GM21423 (cell line): ENCODE measurements at regions not wholly inside any gene's neighbourhood (a gene's known extent, or its start where the extent isn't known, plus 50 kb on each side); places are given as distances from the start of the nearest gene placed in this dataset.

ENCODE experiments used
- ATAC-seq: cut with Tn5 transposase; IDR thresholded peaks from one replicate; pipeline ENCODE4 v1.9.1; 2021; ENCODE audit warnings: mild to moderate bottlenecking, moderate library complexity; ENCODE audit not compliant: unreplicated experiment

DNA sequence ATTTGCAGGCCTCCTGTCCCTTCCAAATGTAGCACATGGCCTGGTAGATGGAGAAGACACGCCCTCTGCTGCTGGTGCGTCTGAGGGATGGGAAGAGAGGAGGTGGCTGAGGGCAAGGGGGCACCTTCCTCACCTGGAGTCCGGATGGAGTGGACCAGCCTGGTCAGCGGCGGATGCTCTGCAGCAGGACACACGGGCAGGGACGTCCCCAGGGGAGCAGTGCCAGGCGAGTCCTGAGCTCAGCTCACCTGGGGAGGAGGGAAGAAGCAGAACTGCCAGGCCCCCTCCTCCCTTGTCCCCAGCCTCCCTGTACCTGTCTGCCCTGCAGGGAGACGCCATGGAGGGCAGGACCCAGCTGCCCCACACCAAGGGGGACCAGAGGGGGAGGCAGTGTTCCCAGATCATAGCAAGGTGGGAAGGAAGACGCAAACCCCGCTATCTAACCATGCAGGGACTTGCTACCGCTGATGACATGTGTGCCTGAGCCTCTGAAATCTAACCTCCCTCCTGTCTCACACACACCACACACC lies 1495.9 kb downstream of the BRD1 start:
- no peak for ATAC-seq

DNA sequence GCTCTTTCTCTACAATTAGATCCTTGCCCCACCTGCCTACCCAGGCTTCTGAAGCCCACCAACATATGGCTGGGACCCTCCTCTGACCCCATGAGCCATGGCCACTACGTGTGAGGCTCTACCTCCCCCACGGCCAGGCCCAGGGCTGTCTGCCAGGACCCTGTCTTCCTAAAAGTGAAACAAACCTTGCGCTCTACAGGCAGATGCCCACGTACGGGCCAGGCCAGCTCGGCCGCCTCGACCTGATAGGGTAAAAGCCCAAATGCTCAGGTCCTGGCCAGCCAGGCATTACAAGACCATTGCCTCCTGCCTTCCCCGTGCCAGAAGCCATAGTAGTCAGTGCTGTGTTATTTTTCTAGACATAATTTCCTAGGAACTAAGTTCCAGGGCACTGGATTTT lies 1496.4 kb downstream of the BRD1 start:
- ATAC-seq, result no peak

DNA sequence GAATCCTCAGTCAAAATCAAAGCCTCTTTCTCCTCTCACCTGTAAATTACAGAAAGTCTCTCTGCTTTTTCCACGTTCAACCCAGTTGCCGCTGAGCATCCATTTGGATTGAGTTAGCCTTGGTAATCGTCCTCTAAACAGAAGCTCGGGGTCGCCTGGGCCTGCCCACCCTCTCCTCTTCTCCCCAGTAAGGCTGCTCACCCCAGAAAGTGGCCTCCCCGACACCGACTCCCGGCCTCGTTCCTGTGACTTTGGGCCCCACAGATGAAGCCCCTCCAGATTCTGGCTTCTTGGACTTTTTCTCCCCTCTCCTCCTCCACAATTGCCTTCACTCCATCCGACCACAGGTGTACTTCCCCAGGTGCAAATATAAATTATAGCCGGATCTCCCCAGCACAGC lies 1500.0 kb downstream of the BRD1 start:
- ATAC-seq, result no peak

DNA sequence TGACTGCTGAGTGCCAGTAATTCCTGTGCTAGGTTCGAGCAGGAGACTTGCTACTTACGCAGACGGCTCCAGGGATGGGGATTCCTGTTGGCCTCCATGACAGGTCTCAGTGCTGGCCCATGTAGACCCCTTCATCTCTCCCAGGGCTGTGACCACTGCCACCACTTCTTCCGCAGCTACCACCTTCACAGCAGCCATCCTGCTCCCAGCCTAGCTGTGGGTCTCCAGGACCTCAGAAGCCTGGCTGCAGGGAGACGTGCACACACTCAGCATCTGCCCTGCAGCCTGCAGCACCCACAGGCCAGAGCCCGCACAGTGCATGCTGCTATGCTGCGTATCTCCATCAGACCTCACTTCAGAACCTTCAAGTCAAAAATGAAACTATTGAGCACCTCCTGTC lies 1503.9 kb downstream of the BRD1 start:
- no peak for ATAC-seq

DNA sequence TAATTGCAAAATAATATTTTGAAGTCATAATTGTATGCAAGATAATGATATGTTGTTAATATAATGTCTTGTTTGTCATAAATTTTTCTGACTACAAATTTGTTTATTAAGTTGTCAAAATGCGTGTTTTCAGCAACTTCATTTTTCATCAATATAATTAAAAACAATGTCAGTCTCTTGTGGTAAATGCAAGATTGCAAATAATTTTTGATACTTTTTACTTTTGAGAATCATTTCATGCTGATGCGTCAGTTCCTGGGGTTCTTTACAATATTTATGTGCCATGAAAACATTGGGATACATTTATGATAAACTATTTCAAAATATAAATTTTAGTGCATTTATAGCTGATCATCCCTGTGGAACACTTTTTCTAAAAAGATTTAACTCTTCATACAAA lies 1504.8 kb downstream of the BRD1 start:
- no peak for ATAC-seq

DNA sequence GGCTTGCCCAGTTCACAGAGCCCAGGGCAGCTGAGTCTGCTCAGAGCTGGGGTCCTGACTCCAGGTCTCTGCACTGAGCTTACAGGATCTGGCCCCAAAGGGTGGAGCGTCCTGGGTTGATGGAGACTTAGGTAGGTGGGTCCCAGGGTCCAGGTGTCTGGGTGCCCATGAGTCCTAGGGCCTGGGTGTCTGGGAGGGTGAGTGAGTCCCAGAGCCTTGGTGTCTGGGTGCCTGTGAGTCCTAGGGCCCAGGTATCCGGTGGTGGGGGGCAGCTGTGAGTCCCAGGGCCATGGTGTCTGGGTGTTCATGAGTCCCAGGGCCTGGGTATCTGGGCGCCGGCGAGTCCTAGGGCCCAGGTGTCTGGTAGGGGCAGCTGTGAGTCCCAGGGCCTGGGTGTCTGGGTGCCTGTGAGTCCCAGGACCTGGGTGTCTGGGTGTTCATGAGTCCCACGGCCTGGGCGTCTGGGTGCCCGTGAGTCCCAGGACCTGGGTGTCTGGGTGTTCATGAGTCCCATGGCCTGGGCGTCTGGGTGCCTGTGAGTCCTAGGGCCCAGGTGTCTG lies 1505.6 kb downstream of the BRD1 start:
- ATAC-seq, result no peak

DNA sequence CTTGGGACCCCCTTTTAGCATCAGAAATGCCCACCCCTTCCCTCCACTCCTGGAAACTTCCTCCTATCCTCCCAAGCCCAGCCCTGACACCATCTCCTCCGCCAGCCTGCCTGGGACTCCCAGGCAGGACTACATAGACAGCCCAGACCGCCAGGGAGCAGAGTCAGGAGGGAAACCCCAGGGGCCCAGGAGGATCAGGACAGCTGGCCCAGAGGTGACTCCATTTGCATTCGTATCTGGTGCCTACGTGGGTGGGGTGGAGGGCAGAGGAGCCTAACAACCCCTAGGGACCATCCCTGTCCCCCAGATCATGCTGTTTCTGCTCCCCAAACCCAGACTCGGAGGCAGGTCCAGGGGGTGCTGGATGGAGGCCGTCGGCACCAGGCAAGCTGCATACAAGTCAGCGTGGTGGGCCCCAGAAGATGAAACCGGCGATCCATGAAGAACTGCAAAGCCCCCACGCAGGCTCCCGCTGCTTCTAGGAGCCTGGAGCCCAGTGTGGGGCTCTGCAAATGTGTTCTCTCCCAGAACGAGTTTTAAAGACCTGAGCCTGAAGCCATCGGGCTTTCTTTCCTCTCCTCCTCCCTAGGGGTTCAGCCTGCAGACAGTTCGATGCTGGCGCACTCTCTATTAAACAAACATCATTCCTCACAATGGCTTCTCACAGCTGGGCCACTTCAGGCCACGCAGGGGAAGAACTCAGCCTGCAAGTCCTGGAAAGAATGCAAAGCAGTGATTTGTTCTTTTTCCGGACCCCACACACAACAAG lies 1506.8 kb downstream of the BRD1 start:
- no peak for ATAC-seq

DNA sequence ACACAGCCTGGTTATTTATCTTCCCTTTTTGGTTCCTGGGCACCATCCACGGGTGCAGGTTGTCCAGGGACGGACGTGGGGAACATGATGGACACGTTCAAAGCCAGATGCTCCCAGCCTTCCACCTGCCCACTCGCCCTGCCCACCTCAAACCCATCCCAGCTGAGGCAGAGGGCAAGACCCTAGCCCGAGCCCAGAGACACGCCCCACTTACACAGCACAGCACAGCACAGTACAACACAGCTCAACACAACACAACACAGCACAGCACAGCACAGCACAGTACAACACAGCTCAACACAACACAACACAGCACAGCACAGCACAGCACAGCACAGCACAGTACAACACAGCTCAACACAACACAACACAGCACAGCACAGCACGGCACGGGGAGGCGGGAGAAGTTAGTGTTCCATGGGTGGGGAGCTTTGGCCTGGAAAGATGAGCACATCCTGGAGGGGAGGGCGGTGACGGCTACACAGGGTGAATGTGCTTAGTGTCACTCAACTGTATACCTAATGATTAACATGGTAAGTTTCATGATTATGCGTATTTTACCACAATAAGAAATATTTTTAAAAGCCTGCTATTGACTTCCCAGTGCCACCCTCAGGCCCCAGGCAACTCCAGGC lies 1507.5 kb downstream of the BRD1 start:
- ATAC-seq, result no peak

DNA sequence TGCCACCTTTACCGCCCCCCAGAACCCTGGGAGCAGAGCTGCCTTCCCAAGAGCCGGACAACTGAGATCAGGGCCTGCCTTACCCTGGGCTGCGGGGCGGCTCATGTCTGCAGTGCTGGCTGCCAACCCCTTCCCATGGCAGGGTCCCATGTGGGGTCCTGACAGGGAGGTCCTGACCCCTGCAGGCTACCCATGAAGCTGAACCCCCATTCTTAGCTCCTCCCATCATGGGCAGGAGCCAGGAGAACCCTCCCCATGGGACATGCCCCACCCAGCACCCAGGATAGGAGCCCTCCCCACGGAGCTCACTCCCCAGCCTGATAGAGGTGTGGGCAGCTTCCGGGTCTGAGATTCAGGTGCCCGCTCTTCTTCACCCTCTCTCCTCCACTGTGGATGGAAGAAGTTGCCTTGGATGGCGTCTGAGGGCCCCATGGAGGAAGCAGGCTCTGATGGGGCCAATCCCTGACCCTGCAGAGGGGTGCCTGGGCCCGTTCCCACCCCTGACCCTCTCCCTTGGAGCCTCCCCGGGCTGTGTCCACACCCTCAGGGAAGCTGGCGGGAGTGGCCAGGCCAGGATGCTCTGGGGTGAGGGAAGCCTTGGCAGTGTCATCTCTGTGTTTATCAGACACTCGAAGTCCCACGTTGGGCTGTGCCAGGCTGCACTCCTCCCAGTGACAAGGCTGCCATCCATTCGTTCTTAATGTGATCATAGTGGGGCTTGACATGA lies 1508.2 kb downstream of the BRD1 start:
- no peak for ATAC-seq

DNA sequence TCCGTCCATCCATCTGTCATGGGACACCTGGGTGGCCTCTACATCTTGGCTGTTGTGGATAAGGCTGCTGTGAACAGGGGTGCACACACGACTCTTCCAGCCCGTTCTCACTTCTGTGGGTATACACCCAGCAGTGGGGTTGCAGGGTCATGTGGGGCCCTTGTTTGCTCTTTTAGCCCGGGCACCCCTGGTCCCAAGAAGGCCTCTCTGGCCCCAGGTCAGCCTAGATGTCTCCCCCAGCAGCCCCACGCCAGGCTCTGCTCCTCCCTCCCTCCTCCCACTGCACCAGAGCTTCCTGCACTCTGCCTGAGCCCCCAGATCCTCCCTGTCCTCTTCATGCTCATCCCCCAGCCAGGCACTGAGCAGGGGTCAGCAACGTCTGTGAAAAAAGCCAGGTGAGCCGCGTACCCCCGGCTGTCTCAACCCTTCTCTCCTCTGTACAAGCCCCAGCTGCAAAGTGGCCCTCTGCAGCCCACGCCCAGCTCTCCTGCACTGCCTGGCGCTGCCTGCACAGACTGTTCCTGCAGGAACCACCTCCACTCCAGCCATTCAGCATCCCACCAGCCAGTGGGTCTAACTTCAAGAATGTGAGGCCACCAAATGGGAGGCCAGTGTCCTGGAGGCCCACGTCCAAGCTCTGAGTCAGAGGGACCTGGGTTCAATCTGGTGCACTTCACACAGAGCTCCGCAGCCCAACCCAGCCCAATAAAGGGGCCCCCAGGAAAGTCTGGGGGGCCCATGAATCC lies 1508.9 kb downstream of the BRD1 start:
- no peak for ATAC-seq

DNA sequence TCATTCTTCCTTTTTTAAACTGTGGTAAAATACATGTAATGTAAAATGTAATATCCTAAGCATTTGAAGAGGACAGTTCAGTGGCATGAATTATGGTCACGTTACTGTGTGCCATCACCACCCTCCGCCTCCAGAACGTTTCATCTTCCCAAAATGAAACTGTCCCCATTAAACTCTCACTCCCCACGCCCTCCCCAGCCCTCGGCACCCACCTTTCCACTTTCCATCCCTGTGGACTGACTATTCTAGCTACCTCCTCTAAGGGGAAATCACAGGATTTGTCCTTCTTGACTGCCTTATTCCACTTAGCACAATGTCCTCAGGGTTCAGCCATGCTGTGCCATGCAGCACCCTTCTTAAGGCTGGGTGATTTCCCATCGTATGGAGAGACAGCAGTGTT lies 1509.5 kb downstream of the BRD1 start:
- no peak for ATAC-seq

DNA sequence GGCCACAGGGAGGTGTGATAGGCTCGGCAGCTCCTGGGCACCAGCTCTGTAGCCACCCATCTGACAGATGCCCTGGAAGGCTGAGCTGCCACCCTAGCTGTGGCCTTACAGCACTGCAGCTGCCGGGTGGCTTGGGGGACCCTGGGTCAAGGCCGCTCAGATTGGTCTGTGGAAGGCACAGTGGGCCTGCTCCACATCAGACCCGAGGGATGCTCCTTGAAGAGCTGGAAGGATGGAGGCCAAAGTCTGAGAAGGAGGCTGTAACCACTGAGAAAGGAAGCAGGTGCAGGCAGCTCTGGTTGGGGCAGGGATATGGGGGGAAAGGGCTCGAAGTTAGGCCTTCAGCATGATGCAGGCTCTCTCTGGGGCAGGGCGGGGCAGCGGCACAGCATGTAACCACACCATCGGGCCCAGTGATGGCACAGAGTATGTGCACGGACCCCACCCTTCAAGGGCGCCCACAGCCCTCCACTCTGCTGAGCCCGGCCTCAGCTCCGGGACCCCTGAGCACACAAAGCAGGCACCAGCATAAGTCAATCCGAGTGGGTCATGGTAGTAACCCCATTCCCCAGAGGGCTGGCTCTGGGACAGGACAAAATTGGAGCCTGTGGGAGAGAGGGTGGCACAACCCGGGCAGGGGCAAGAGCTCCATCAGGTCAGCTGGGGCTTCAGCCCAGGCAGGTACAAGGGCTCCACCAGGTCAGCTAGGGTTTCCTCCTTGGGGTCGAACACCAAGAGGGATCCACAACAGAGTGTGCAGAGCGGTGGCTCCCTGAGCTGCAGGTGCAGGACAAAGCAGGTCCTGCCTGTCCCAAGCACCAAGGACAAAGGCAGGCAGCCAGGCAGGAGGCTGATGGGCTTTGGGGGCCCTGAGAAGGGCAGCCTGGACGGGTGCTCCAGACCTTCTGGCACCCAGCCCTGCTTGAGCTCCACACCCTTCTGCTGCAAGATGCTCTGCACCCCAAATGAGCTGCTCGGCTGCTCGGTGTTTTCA lies 1511.1 kb downstream of the BRD1 start:
- ATAC-seq, result no peak

DNA sequence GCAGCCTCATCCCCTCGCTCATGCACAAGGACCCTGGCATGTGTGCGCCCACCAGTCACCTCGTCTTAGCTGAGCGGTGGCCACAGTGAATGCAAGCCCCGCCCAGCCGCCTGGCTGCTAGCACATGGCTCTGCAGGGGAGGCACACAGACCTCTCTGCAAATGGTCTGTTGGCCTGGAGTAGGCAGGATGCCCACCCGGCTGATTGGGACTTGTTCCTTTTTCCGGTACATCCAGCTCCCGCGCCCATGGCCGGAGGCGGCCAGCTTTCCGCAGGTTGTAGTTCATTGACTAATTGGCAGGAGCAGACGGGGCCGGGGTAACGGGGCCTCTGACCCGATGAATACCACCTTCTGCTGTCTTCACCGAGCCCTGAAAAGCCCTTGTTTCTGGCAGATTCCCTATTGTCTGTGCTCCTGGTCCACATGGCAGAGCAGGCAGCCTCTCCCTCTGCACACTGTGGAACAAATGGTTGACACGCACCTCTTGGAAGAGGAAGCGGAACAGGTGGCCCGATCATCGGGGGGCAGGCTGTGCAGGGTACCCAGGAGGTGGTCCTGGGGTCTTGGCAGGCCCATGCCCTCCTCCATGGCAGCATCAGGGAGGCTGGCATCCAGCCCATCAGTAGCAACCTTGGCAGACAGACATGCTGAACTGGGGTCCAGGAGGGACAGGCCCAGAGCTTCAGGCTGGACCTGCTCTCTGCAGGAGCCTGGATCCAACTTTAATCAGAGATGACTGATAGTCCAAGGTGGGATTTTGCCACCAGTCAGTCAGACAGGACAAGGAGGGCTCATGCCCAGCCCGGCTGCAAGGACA lies 1512.0 kb downstream of the BRD1 start:
- ATAC-seq, result no peak

DNA sequence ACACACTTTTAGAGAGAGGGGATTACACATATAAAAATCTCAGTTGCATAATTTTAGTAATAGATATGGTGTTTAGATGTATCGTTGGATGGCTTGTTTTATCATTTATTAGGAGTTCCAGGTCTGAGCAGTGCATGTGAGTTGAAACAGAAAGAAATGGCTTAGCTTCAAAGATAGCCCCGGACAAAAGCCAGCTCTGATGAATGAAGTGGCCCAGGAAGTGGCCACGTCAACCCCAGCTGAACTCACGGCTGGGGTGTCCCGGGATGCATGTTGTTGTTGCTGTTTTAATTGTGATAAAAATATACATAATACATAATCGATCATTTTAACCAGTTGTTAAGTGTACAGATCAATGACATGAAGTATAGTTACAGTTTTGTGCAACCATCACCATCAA lies 1513.6 kb downstream of the BRD1 start:
- ATAC-seq, result no peak

DNA sequence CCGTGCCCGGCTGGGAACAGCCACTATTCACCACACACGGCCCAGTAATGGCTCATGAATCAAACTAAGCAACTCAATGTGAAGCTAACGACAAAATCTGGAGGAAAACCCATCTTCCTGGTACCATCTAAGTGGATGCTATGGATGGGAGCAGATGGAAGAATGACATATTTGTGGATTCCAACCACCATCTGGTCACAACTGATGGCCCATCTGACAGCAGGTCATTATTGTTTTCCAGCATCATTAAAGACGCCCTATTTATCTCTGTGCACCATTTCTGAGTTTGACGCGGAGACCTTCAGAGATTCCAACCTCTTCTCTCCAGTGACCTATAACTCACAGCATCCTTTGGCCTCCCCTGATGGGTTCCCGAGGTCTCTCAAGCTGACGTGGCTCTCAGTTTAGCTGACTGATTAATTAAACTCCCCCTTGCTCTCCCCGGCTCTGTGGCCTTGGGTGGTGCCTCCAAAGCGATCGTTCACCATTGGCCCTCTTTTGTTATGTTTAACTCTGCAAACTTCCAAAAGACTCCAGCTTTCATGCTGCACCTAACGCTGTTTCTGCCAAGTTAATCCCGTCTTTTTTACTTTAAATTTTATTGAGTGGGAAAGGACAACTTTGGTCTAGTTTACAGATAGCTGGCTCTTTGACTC lies 1514.4 kb downstream of the BRD1 start:
- no peak for ATAC-seq

DNA sequence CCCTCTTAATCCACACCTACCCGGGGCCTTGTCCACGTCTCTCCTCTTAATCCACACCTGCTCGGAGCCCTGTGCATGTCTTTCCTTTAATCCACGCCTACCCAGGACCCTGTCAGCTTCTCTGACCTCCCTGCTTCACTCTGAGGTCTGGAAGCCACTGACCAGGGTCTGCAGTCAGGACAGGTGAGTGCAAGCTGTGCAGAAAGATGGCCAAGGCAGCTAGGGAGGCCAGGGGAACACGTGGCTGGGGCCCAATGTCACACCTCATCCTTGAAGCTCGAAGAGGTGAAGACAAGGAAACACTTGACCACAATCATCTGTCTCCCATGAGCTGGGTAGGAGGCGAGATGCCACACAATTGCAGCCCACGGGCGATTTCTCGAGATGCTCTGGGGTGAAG lies 1516.9 kb downstream of the BRD1 start:
- ATAC-seq, result no peak

DNA sequence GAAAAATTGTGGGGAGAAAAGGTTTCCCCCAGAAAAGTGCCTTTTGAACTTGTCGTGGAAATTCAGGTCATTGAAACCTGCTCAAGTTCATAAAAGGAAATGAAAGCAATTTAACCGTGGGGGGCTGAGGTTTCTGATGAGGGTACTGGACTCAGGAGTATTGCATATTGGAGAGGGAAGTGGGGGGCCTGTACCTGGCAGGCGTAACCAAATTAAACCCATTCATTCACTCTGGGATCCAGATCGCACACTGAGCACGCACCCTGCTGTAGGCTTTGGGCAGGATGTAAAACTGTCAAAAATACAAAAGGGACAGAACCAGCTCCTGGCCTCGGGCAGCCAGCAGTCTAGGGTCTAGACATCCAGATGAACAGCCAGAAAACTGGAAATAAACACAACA lies 1517.4 kb downstream of the BRD1 start:
- ATAC-seq, result no peak

DNA sequence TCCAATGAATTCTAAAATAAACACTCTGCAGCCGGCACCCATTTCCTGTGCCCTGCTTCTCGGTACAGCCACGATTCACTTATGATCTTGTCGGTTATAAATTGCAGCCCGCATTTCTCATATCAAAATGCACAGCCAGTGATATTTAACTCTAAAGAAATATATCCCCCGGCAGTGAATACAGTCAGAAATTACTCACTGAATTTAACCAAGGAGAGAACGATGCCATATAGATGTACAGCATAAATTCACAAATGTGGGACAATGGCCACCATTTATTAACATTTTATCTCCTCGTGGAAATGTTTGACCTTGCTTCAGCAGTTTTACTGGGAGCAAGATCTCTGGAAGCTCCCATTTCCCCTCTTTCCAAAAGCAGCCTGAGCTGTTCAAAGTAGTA lies 1517.8 kb downstream of the BRD1 start:
- no peak for ATAC-seq
